Smooth muscle cell (in vitro differentiated cells): ENCODE measurements at regions not wholly inside any gene's neighbourhood (a gene's known extent, or its start where the extent isn't known, plus 50 kb on each side); places are given as distances from the start of the nearest gene placed in this dataset.

Experiments
- DNase-seq: peaks from one replicate; lab custom pipeline; 2025; ENCODE audit not compliant: unreplicated experiment; lab: John Stamatoyannopoulos, UW
- H2AFZ ChIP-seq: fragments of 200-600 bp; sonication (generic); 2 replicates; pipeline ENCODE4 v1.6.0; 2016; ENCODE audit warnings: antibody characterized with exemption, low read depth, mild to moderate bottlenecking
- H3F3A ChIP-seq: fragments of 200-600 bp; sonication (generic); 2 replicates; pipeline ENCODE4 v1.6.0; 2017; ENCODE audit warnings: antibody characterized with exemption, low read depth
- H3K27ac ChIP-seq: fragments of 200-600 bp; sonication (generic); 2 replicates; pipeline ENCODE4 v1.5.1; 2016; ENCODE audit warnings: low read depth, mild to moderate bottlenecking
- H3K27me3 ChIP-seq: fragments of 200-600 bp; sonication (generic); 2 replicates; pipeline ENCODE4 v1.6.1; 2016; ENCODE audit warnings: low read depth, mild to moderate bottlenecking
- H3K36me3 ChIP-seq: fragments of 200-600 bp; sonication (generic); 2 replicates; pipeline ENCODE4 v1.5.1; 2016; ENCODE audit warnings: low read depth
- H3K4me1 ChIP-seq: fragments of 200-600 bp; sonication (generic); 2 replicates; pipeline ENCODE4 v1.5.1; 2016; ENCODE audit warnings: low read depth
- H3K4me2 ChIP-seq: fragments of 200-600 bp; sonication (generic); 2 replicates; pipeline ENCODE4 v1.6.0; 2016; ENCODE audit warnings: mild to moderate bottlenecking
- H3K4me3 ChIP-seq: fragments of 200-600 bp; sonication (generic); 2 replicates; pipeline ENCODE4 v1.5.1; 2016; ENCODE audit warnings: mild to moderate bottlenecking
- H3K79me2 ChIP-seq: fragments of 200-600 bp; sonication (generic); 2 replicates; pipeline ENCODE4 v1.6.0; 2016; ENCODE audit warnings: low read depth, mild to moderate bottlenecking
- H3K9ac ChIP-seq: fragments of 200-600 bp; sonication (generic); 2 replicates; pipeline ENCODE4 v1.6.0; 2016; ENCODE audit warnings: low read depth
- H3K9me3 ChIP-seq: fragments of 200-600 bp; sonication (generic); replicated peaks from 2 replicates; pipeline ENCODE4 v1.5.1; 2016; ENCODE audit warnings: low read depth
- H4K20me1 ChIP-seq: fragments of 200-600 bp; sonication (generic); 2 replicates; pipeline ENCODE4 v1.6.0; 2016; ENCODE audit warnings: low read depth
- CTCF ChIP-seq: fragments of 200-600 bp; sonication (generic); IDR thresholded peaks from 2 replicates; pipeline ENCODE4 v1.5.1; 2017; ENCODE audit warnings: borderline replicate concordance, mild to moderate bottlenecking, antibody characterized with exemption; ENCODE audit not compliant: insufficient read depth, poor library complexity, severe bottlenecking
- WGBS: methylation state at CpG from one replicate; pipeline ENCODE4 v1.1.7; 2016; ENCODE audit warnings: low lambda C conversion rate; 5-methylcytosine and 5-hydroxymethylcytosine counted together

- no peaks in the 10 kb centered on the region for H3K27me3 ChIP-seq
- TF ChIP-seq CTCF: no peak
Measured at GRCh38 chr6:47938405-47938804, 156.6 kb downstream of the OPN5 start.

GRCh38 chr6:47936820-47937219, 155.0 kb downstream of the OPN5 start:
- Histone ChIP-seq H3K79me2 (no peaks in the 10 kb centered on the region), H3K9ac (no peak overlapping the region), H3K4me2 (no peak overlapping the region), H3K27me3 (no peaks in the 10 kb centered on the region), H3K36me3 (no peaks in the 10 kb centered on the region), H3K27ac (no peak overlapping the region), H2AFZ (no peak overlapping the region), H3K4me1 (no peaks in the 10 kb centered on the region), H3K9me3 (no peaks in the 10 kb centered on the region), H3F3A (no peaks in the 10 kb centered on the region), H3K4me3 (no peak overlapping the region), H4K20me1 (no peaks in the 10 kb centered on the region)
- TF ChIP-seq CTCF: no peak
- WGBS: 45% methylated on average over 2 of the region's 2 CpGs
- no peak for DNase-seq

More at GRCh38 chr6:47938405-47938804, 156.6 kb downstream of the OPN5 start:
- 91% methylated on average over 2 of the region's 2 CpGs for WGBS
- Histone ChIP-seq H3K4me3 (no peak overlapping the region), H3F3A (no peaks in the 10 kb centered on the region), H3K4me2 (no peak overlapping the region), H2AFZ (no peak overlapping the region), H3K27ac (no peak overlapping the region), H3K36me3 (no peaks in the 10 kb centered on the region), H3K9ac (no peak overlapping the region), H4K20me1 (no peaks in the 10 kb centered on the region), H3K4me1 (no peaks in the 10 kb centered on the region), H3K79me2 (no peaks in the 10 kb centered on the region), H3K9me3 (no peaks in the 10 kb centered on the region)
- DNase-seq: no peak

- Histone ChIP-seq H3K27ac (no peak overlapping the region), H3K27me3 (no peaks in the 10 kb centered on the region), H3K79me2 (no peaks in the 10 kb centered on the region), H3K36me3 (no peaks in the 10 kb centered on the region), H3K4me2 (no peak overlapping the region), H3K4me3 (no peak overlapping the region), H3F3A (no peaks in the 10 kb centered on the region), H3K9me3 (no peaks in the 10 kb centered on the region), H2AFZ (no peak overlapping the region), H4K20me1 (no peaks in the 10 kb centered on the region), H3K4me1 (no peaks in the 10 kb centered on the region), H3K9ac (no peak overlapping the region)
- WGBS: 87% methylated on average over 6 of the region's 6 CpGs
- DNase-seq: no peak
- no peak for TF ChIP-seq CTCF
Measured at GRCh38 chr6:47934023-47934422, 152.2 kb downstream of the OPN5 start.

- no peaks in the 10 kb centered on the region for H3K79me2 ChIP-seq
- no peaks in the 10 kb centered on the region for H3K36me3 ChIP-seq
- no peak overlapping the region for H3K27ac ChIP-seq
- no peak overlapping the region for H2AFZ ChIP-seq
- no peaks in the 10 kb centered on the region for H3K9me3 ChIP-seq
- H3K4me2 ChIP-seq: no peak overlapping the region
- no peaks in the 10 kb centered on the region for H3F3A ChIP-seq
- 99% methylated on average over 4 of the region's 4 CpGs for WGBS
- H3K4me3 ChIP-seq: no peak overlapping the region
- H3K27me3 ChIP-seq: no peaks in the 10 kb centered on the region
- H4K20me1 ChIP-seq: no peaks in the 10 kb centered on the region
- no peak for TF ChIP-seq CTCF
- DNase-seq: no peak
- H3K9ac ChIP-seq: no peak overlapping the region
- no peaks in the 10 kb centered on the region for H3K4me1 ChIP-seq
Measured at GRCh38 chr6:47932575-47932974, 150.7 kb downstream of the OPN5 start.
